Mucosa of descending colon (tissue), 3 donors: ENCODE measurements at regions not wholly inside any gene's neighbourhood (a gene's known extent, or its start where the extent isn't known, plus 50 kb on each side); places are given as distances from the start of the nearest gene placed in this dataset.

Experiments
- ATAC-seq: fragments of 200-7000 bp; cut with Tn5 transposase; one replicate; pipeline ENCODE4 v1.9.1; 2020; ENCODE audit warnings: mild to moderate bottlenecking, moderate library complexity
- DNase-seq, 3 donors: peaks; one replicate each; pipeline ENCODE4 v3.0.0-alpha.2; 2020
- H3K36me3 ChIP-seq: fragments of 200-600 bp; one replicate; pipeline ENCODE4 v1.8.0; 2021; ENCODE audit warnings: low read depth, mild to moderate bottlenecking
- H3K4me1 ChIP-seq: fragments of 200-600 bp; one replicate; pipeline ENCODE4 v1.8.0; 2021; ENCODE audit warnings: low read depth, mild to moderate bottlenecking
- H3K4me3 ChIP-seq: fragments of 200-600 bp; one replicate; pipeline ENCODE4 v1.8.0; 2021; ENCODE audit warnings: mild to moderate bottlenecking
- H3K9me3 ChIP-seq: fragments of 200-600 bp; one replicate; pipeline ENCODE4 v1.8.0; 2021; ENCODE audit warnings: mild to moderate bottlenecking
- CTCF ChIP-seq: fragments of 200-600 bp; IDR thresholded peaks from one replicate; pipeline ENCODE4 v1.8.0; 2022; ENCODE audit warnings: antibody characterized with exemption, mild to moderate bottlenecking
- intact Hi-C, 2 donors: fragments of 100-400 bp; cut with DNase I in 1 of 2; cut with micrococcal nuclease in 1 of 2; formaldehyde crosslinking; loops; one replicate each; pipeline versions ENCODE4 v1.11.0 to v1.11.1; 2022; cut with DNase I, micrococcal nuclease
- donor health status: DM: no; HTN: no; CAD: no; lungs with moderate emphysema.
- donor health status: DM: no; HTN: no; CAD: no.
- donor health status: DM: no; HTN: yes; CAD: no.

DNA sequence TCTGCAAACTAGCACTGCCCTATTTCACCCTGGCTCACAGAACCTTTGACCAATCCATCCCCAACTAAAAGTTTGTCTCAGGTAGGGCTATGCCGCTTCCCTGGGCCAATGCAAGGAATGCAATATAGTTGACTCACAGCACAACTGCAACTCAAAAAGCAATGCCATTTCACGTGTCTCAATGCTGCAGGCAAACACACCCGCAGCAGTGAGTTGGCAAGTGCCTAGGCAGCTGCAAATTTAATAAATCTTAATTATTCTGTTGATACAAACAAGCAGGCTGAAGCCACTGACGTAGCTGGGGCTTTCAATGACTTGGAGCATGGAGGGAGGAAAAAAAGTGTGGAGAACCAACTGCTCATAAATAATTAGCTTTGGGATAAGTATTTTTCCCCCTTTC, 87.9 kb downstream of the SYNE3 start:
- H3K36me3 ChIP-seq: no peaks in the 10 kb centered on the region
- DNase-seq (no peak), ATAC-seq (no peak)
- H3K4me1 ChIP-seq: no peaks in the 10 kb centered on the region
- intact Hi-C loops: no loop called here
- no peaks in the 10 kb centered on the region for H3K9me3 ChIP-seq
- H3K4me3 ChIP-seq: no peak overlapping the region
- no peak for TF ChIP-seq CTCF

DNA sequence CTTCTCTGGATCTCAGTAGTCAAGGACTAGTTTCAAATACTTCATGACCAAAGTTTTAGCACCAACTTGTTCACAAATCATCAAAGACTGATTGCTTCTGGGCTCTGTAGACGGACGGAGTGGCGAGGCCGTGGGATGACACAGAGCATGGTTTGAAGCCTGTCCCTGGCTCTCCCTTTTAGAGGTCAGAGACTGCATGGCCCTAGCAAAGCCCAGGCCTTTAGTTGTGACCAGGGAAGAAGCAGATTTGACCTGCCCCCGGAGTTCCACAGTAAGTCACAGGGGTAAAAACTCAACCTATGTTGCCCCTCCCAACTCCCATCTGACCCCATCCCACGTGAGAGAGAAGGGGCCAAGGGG, 90.4 kb downstream of the SYNE3 start:
- no peaks in the 10 kb centered on the region for H3K36me3 ChIP-seq
- no peaks in the 10 kb centered on the region for H3K9me3 ChIP-seq
- no peak overlapping the region for H3K4me3 ChIP-seq
- DNase-seq: no peak
- no peak for ATAC-seq
- H3K4me1 ChIP-seq: no peaks in the 10 kb centered on the region
- intact Hi-C loops: no loop called here
- no peak for TF ChIP-seq CTCF

DNA sequence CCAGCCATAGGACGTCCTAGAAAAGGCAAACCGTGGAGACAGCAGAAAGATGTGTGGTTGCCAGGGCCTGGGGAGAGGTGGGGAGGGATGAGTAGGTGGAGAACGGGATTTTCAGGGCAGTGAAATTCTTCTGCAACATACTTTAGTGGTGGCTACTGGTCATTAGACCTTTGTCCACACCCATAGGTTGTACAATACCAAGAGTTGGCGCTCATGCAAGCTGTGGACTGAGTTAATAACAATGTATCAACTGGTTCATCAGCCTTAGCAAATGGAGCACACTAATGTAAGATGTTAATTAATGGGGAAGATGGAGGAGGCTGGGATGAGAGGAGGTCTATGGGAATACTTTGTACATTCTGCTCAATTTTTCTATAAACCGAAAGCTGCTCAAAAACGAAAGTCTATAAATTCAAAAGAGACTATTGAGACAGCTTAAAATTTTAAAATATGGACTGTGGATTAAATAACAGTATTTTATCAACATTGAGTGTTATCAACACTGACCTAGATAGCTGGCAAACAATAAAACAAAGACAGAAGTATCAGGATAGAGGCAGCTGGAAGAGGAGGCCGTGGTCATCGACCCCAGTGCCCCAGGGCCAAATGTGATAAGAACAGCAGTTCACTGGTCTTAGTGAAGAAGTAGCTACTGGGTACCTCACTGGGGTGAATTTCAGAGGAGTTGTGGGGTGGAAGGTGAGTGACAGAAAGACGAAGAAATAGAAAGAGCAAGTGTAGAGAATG, 90.9 kb downstream of the SYNE3 start:
- Histone ChIP-seq H3K36me3 (no peaks in the 10 kb centered on the region), H3K4me3 (no peak overlapping the region), H3K4me1 (no peaks in the 10 kb centered on the region), H3K9me3 (no peaks in the 10 kb centered on the region)
- DNase-seq (no peak), ATAC-seq (no peak)
- TF ChIP-seq CTCF: no peak
- intact Hi-C loops: no loop called here

- no peaks in the 10 kb centered on the region for H3K36me3 ChIP-seq
- no peaks in the 10 kb centered on the region for H3K4me1 ChIP-seq
- ATAC-seq: no peak
- no peak overlapping the region for H3K4me3 ChIP-seq
- intact Hi-C loops: no loop called here
- no peaks in the 10 kb centered on the region for H3K9me3 ChIP-seq
- no peak for DNase-seq
- no peak for TF ChIP-seq CTCF
These were observed 91.9 kb downstream of the SYNE3 start for GRCh38 chr14:95424529-95424928.

DNA sequence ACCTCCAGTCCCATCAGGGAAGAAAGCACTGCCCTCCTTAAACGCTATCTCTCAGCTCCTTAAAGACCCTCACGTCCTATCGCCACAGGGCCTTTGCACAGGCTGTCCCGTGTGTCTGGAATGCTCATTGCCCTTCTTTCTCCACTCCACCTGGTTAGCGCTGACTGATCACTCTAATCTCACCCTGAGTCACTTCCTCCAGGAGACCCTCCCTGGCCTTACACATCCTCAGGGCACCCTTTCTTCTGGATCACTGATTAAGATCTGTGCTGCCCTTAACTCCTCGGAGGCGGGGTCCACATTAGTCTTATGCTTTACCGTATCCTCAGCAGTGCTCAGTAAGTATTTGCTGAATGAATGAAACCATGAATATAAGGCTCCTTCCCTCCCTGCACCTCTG, 94.7 kb downstream of the SYNE3 start:
- no peaks in the 10 kb centered on the region for H3K9me3 ChIP-seq
- no peaks in the 10 kb centered on the region for H3K4me1 ChIP-seq
- no peaks in the 10 kb centered on the region for H3K36me3 ChIP-seq
- H3K4me3 ChIP-seq: no peak overlapping the region
- DNase-seq: no peak
- intact Hi-C loops: no loop called here
- no peak for ATAC-seq
- TF ChIP-seq CTCF: no peak

DNA sequence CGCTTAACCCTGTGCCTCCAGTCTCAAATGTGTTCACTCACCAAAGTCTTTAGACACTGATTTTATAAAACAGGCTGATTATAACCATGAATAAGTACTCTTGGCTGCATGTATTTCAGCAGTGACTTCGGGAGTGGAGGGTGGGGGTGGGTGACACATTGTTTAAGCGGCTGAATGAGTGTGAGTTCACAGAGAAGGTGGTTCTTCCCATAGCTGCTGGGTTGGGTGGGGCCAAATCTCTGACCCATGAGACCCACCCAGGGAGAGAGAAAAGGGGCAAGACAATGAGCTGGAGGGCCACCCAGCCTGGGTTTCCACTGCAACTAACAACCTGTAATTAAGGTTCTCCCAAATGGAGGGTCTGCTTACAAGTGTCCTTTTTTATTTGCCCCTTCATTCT, 96.4 kb downstream of the SYNE3 start:
- Histone ChIP-seq H3K9me3 (no peaks in the 10 kb centered on the region), H3K4me3 (no peak overlapping the region), H3K36me3 (no peaks in the 10 kb centered on the region), H3K4me1 (no peaks in the 10 kb centered on the region)
- no peak for ATAC-seq
- no peak for TF ChIP-seq CTCF
- DNase-seq: no peak
- intact Hi-C loops: no loop called here
